ENCODE measurements at regions not wholly inside any gene's neighbourhood (a gene's known extent, or its start where the extent isn't known, plus 50 kb on each side); places are given as distances from the start of the nearest gene placed in this dataset.

DNA sequence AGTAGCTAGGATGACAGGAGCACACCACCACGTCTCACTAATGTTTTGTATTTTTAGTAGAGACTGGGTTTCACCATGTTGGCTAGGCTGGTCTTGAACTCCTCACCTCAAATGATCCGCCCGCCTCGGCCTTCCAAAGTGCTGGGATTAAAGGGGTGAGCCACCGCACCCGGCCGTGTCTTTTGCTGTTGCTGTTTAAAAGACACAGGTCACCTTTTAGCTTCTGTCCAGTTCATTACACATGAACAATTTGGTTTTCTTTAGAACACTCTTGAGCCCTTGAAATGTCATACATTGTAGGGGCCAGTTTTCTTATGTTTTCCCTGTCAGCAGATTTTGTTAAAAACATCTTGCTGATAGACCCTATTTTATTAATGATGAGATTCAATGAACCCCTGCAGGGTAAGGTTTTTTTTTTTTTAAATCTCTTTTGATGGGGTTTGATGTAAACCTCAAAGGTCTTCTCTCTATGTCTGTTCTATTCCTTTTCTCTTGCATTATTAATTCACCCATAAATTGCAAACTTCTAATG is 61.0 kb upstream of the AGPS start:
- TF ChIP-seq, protein P1, sequence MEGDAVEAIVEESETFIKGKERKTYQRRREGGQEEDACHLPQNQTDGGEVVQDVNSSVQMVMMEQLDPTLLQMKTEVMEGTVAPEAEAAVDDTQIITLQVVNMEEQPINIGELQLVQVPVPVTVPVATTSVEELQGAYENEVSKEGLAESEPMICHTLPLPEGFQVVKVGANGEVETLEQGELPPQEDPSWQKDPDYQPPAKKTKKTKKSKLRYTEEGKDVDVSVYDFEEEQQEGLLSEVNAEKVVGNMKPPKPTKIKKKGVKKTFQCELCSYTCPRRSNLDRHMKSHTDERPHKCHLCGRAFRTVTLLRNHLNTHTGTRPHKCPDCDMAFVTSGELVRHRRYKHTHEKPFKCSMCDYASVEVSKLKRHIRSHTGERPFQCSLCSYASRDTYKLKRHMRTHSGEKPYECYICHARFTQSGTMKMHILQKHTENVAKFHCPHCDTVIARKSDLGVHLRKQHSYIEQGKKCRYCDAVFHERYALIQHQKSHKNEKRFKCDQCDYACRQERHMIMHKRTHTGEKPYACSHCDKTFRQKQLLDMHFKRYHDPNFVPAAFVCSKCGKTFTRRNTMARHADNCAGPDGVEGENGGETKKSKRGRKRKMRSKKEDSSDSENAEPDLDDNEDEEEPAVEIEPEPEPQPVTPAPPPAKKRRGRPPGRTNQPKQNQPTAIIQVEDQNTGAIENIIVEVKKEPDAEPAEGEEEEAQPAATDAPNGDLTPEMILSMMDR (IDR thresholded peaks at IDR 0.05), result no peak
- no peak for TF ChIP-seq POLR2A (IDR thresholded peaks at IDR 0.05)
